ENCODE measurements at regions not wholly inside any gene's neighbourhood (a gene's known extent, or its start where the extent isn't known, plus 50 kb on each side); places are given as distances from the start of the nearest gene placed in this dataset.

DNA sequence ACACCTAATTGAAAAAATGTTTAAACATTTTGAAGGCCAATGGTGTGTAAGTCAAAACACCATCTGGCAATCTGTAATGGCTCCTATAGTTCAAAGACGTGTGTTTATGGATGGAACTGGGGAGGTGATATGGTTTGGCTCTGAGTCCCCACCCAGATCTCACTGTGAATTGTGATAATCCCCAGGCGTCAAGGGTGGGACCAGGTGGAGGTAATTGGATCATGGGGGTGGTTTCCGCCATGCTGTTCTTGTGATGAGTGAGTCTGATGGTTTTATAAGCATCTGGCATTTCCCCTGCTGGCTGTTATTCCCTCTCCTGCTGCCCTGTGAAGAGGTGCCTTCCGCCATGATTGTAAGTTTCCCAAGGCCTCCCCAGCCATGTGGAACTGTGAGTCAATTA, 52.2 kb downstream of the ADRA2C start:
- peak; percentile 5 for DNase-seq

DNA sequence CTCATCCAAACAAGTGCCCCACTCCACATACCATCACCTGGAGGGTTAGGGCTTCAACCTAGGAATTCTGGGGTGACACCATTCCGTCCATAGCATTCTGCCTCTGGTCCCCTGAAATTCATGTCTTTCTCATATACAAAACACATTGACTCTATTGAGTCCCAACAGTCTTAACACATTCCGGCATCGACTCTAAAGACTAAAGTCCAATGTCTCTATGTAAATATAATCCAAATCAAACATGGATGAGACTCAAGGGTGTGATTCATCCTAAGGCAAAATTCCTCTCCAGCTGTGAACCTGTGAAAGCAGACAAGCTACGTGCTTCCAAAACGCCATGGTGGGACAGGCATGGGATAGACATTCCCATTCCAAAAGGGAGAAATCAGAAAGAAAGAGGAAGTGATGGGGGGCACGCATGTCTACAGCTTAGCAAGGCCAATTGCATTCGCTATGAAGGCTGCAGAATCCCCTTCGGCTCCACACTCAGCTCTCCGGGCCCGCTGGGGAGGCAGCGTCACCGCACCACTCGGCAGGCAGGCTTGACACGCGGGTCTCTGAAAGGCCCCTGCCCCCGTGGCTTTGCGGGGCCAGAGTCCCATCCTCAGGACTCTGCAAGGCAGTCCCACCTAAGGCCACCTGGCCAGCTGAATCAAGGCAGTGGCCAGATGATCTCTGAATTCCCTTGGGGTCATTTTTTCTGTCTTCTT, 53.2 kb downstream of the ADRA2C start:
- no peak for DNase-seq

DNA sequence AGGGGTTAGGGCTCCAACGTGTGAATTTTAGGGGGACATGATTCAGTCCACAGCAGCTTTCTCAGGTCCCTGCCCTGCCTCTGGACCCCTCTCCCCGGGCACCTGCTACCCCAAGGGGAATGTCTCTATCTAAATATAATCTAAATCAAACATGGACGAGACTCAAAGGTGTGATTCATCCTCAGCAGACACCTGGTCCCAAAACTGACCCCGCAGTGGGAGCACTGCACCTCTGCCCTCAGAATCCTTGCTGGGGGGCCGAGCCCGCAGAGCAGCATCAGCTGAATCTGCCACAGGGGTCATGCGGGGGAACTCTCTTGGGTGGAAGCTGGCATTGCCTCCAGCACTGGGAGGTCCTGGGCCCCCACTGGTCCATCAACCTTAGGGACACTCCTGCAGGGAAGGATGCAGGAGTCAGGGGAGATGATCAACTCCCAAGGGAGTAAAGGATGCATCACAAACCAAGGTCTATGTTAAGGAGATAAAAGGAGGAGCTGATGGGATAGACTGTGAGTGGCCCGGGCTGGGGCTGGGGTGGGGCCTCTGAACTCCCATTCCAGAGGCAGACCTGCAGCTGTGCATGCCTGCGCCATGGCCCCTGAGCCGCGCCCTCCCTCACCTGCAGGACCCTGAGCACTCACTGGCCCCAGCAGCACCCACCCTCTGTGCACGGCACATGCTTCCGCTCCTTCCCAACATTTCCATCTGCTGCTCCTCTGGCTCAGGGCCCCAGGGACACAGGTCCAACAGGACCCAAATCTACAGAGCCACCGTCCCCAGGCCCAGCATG, 54.0 kb downstream of the ADRA2C start:
- no peak for DNase-seq

DNA sequence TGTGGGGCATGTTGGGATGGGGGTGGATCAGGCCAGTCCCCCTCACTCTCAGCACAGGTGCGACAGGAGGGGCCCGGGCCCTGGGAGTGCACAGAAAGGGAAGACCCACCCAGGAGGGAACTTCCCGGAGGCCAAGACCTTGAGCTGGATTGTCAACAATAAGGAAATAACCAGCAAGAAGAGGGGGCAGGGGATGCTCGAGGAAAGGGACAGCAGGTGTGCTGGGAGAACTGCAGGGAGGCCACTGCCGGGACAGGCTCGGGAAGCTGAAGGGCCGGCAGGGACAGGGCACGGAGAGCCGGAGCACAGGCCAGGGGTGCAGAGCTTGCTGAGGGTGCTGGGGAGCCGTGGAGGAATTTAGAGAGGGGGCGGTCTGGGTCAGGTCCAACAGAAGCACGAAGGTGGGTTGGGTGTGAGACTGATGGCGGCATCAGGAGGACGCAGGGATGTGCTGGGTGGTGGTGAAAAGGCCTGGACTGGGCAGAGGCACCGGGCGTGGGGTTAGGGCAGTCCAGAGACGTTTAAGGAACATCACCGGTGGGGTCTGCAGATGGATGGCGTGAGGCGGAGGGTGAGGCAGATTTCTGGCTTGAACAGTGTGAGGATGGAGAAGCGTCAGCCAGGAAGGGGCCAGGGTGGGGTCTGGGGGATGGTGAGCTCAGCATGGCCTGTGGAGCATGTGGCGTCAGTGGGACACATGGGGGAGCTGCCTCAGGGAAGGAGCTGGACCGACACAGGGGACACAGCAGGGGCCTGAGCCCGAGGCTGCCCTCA, 54.8 kb downstream of the ADRA2C start:
- DNase-seq, result no peak

DNA sequence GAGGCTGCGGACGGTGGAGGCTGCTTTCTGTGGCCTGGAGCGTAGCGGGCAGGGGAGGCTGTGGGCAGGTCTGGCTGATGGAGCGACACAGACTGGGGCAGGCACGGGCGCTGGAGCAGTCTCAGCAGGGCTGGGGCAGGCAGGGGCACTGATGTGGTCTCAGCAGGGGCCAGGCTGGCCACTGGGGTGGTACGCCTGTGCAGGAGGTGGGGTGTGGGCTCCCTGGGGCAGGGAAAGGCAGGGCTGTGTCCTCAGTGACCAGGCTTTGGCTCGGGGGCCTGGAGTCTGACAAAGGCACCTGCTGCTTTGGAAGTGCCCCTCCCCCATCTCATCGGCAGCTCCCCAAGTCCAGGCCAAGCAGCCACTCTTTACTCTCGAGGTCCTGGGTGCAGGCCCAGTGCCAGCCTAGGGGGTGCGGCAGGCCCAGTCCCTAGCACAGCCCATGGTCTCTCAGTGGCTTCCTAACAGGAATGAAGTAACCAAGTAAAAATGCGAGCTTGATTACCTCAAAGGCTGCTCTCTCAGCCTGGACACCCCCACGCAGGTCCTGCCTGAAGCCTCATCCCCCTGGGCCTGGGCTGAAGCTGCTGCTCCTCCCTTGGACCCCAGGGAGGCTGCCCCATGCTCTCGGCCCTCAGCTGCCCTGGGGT, 55.5 kb downstream of the ADRA2C start:
- no peak for DNase-seq

DNA sequence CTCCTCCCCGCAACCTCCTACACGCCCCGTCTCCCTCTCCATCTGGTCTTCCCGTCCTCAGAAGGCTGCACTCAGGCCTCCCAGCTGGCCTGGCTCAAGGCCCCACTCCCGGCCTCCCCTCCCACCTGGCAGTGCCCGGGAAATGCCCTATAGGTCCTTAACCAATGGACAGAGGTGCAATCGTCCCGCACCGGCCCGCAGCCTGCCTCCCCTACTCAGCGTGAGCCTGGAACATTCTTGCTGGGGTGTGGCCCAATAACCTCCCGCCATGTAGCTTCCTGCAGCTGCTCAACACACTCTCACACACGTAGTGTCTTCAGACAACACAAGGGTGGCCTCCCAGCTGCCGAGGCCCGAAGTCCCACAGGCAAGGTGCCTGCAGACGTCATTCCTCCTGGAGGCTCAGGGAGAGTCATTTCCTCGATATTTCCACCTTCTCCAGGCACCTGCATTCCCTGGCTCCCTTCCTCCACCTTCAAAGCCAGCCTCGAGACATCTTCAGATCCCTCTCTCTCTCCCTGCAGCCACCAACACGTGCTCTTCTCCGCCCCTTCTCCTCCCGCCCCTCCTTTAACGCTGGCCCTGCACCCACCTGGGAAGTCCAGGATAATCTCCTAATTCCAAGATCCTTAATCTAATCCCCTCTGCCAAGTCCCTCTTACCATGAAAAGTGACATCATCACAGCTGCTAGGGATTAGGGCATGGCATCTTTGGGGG, 56.2 kb downstream of the ADRA2C start:
- peak; percentile 3 for DNase-seq

DNA sequence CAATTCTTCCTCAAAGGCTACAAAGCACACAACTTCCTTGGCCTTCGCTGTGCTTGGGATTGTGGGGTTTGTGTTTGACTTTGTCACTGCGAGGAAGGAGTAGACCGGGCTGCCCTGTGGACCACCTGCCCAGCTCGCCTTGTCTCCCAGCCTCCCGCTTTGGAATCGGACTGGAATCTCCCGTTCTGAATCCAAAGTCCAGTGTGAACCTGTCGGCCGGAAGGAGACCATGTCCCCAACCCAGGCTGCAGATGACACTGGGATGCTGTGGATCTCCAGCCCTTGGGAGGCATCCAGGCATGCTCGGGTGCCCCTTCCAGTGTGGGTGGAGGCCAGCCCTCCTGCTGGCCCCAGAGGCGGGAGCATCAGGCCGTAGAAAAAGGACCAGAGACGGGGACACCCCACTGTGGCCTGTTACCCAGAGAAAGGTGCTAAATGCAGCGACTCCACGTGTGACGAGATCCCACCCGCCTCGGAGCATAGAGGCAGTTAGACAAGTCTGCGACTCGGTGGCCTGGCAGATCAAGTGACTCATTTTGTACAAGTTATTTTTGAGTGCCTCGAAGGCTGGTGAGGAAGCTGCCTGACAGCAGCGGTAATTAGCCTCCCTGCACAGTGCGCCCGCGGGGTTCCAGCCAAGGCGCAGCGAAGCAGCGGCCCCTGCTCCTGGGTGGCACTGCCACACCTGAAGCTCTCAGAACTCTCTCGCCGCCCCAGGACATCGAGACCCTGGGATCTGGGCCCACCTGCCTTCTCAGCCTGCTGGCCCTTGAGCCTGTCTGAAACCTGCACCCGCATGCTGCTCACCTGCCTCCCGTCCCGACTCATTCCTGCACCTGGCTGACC, 57.5 kb downstream of the ADRA2C start:
- no peak for DNase-seq

DNA sequence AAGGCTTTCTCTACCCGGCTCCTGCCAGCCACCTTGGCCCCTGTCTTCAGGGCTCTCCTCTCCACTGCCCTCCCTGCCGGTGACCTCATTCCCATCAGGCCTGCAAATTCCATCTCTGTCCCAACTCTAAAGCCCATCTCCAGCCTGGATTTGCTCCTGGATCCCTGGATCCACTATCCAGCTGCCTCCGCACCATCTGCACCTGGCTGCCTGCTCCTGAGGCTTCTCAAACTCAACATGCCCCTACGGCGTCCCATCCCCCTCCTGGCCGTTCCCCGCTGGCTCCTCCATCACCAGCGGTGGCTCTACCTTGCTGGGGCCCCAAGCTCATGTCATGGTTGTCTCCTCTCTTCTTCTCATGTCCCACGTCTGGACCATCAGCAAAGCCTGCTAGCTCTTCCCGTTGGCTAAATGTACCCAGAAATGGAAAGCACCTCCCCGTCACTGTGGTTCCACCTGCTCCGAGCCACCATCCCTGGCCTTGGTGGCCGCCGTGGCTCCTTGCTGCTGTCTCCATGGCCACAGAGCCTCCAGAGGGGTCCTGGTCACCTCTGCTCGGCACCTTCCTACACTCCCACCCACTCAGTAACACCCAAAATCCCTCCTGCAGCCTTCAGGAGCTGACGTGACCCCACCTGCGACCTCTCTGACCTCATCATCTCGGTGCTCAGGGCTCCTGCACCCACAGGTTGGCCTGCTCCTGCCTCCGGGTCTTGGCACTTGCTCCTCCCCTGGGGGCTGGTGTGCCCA, 58.5 kb downstream of the ADRA2C start:
- DNase-seq, result no peak

DNA sequence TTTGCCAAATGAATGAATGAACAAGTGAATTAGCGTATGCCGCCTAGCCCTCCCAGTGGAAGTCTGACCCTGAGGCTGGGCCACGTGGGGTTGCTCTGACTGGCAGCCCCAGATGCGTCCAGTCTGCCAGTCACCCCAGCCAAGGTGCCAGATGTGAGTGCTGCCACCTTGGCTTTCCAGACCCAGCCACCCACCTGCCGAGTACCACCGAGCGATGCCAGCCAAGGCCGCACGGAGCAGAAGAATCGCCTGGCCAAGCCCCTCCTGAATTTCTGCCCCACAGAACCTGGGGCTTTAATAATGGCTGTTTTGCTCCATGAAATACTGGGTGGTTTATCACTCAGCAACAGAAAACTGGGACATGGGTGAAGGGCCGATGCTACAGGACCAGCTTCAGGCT, 59.3 kb downstream of the ADRA2C start:
- DNase-seq, result no peak

DNA sequence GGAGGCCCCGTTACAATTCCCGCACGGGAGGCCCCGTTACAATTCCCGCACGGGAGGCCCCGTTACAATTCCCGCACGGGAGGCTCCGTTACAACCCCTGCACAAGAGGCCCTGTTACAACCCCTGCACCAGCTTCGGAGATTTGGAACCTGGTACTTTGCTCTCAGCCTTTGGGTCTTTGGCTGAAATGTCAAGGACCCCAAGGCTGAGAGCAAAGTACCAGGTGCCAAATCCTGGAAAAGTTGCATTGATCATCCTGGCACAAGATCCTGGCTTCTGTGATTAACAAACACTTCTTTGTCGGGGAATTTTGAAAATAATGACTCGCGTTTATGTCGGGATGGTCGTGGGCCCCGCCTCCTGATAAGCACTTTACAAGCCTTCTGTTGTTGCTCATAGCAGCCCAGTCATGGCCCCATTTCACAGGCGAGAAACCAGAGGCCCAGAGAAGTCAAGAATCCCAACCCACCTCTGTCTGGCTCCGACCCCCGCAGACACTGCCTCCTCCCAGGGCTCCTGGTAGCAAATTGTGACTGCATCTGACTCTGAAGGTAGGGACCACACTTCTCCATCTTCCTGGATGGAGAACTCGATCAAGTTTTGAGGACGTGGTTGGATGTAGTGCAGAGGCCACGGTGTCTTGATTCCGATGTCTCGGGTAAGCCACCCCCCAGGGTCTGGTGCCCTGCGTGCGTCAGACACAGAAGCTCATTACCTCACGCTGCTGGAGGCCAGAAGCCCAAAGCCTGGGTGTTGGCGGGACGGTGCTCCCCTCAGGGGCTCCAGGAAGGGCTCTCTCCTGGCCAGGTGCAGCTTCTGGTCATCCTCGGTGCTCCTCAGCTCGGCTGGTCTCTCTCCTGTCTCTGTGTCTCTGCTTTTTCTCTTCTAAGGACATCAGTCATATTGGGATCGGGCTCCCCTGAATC, 60.3 kb downstream of the ADRA2C start:
- DNase-seq, result no peak

DNA sequence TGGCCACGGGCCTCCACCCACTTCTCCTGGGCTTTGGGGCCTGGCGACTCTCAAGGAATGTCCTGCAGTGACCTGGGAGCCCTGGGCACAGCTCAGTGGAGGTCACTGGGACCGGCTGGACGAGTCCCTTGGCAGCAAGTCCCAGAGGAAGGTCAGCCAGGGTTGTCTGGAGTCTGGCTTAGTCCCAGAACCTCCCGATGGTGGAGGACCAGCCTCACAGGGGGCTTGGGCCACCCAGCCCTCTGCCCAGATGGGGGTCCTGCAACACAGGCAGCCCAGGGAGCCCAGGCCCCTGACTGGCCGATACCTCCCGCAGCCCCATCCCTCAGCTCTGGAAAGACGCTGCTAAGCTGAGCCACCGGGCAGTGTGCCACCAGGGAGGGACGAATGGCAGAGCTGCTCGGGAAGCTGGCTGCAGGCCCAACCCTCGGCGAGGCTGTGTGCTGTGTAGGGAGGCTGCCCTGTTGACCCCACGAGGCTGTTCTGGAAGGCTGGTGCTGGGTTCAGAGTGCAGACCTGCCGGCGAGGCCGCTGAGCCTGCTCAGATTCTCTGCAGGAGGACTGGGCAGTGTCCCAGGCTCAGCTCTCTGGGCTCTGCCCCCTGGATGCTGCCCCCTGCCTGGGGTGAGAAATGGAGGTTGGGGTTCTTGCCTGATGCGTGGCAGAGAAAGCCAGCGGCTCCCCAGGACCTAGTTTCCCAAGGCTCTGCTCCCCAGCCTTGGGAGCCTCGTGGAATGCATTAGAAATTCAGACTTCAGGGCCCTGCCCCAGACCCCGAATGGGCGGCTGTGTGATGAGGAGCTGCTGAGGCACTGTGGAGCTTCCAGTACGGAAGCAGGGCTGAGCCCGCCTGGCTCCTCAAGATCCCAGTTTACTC, 61.7 kb downstream of the ADRA2C start:
- DNase-seq, result no peak

DNA sequence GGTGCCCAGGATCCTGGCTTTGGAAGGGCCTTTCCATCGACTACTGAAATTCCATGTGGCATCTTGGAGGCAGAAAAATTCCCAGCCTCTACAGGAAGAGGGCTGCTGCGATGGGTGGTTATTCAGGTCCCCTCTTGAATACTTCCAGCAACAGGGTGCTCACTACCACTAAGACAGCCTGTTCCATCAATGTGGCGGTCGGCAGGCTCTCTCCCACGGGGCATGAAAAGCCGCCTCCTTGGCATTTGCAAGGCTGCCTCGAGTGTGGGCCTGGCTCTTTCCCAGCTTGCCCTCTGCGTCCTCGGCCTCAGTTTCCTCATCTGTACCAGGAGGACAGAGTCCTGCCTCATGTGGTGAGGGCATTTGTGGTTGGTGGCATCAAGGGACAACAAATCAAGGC, 62.4 kb downstream of the ADRA2C start:
- DNase-seq, result no peak

DNA sequence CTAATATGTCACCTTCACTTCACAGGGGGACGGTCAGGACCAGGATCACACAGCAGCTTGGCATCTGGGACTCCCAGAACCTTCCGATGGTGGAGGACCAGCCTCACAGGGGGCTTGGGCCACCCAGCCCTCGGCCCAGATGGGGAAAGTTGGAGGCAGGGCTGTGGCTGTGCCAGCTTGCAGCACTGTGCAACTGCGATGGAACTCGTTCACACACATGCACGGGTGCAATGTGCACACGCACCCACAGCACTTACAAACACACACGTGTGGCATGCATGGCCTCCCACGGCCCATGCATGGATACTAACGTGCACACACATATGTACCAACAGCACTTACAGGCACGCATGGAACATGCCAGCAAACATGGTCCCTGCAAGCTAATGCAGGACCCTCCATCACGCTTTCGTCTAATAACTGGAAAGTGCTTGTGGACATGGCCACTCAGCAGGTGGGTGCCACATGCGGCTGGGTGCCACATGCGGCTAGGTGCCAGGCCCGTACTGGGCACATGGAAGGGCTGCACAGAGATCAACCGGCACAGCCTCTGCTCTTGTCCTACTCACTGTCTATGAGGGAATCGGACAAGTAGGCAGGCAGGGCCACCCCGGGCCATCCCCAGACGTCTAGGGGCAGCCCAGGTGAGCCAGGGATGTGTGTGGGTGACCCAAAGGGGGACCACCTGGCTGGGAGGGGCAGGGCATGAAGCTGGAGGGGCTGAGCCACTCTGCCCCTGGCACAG, 63.2 kb downstream of the ADRA2C start:
- no peak for DNase-seq

DNA sequence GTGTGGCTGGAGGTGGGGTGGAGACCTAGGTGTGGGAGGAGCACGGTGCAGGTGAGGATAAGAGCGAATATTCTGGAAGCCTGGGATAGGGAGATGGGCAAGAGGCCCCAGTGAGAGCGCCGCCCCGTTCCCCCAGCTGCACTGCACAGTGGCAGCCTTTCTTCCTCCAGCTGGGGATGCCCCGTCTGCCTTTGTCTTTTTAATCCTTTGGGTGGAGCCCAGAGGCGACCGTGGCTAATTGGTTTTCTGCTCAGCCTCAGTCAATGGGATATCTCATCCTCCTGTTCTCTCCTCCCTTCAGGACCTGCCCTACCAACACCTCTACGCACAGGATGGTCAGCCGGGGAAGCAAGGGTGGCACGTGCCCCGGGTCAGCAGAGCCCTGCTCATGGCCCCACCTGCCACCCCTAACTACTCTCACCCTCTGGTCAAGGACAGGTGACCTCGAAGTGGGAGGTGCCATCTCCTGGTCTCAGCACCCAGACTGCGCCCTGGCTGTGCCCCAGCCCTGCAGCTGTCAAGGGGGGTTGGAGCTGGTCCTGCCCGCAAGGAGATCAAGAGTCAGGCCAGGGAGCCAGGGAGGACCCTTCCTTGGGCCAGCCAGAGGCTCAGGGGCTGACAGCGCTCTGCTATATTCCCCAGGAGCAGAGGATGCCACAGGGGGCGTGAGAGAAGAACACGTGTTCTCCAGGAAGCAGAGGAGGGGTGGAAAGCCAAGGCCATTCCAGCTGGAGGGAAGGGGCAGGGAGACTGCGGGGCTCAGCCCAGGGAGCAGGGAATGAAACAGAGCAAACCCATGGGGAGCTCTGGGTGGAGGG, 64.0 kb downstream of the ADRA2C start:
- DNase-seq, result peak; percentile 46

DNA sequence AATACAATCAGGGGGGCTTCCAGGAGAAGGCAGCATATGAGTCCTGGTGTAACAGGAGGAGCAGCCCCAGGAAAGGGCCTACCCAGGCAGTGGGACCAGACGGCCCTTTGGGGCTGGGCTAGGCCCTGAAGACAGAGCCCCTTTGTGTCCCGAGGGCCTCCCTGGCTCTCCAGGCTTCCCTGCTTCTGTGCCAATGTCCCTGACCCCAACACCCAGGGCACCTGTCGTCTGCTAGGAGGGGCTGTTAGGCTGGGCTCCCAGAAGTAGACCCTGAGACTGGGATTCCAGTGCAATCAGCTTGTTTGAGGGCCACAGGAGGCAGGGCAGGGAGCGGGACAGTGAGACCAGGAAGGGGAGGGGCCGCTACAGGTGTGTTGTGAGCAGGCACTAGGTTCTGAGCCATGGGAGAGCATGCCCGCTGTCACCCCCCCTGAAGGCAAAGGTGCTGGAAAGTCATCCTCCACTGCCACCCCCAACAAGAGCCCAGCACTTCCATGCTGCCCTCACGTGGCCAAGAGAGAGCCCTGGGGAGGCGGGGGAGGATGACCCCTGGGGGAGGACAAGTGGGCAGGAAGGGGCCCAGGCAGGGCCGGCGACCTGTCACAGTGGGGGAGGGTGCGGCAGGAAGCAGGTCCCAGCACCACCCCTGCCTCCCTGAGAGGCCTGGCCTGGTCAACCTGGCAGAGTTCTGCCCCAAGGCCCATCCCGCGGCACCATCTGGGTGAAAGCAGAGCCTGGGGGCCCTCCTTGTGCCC, 64.8 kb downstream of the ADRA2C start:
- DNase-seq, result no peak

DNA sequence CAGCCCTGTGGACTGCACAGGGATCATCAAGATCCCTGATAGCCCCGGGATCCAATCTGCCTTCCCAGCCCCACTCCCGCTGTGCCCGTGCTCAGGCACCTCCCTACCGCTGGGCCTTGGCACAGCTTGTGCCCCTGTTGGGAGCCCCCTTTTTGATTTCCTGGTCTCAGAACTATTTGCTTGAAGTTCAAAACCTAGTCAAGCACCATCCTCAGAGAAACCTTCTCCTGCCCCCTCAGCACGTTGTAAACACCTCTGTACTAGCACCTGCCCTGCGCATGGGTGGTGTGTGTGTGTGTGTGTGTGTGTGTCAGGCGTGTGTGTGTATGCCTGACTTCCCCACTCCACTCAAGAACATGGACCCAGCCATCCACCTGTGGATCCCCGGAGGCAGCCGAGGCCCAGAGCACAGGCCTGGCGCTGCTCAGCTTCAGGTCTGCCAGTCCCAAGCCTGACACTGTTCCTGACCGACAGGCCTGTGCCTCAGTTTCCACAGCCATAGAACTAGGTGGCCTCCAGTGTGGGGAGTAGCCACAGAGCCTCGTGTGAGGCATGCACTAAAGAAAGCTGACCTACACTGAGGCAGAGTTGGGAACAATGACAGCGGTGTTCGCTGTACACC, 65.5 kb downstream of the ADRA2C start:
- no peak for DNase-seq

All from NCI-H69 (cell line).